Pancreas (tissue), 10 donors: ENCODE measurements at regions not wholly inside any gene's neighbourhood (a gene's known extent, or its start where the extent isn't known, plus 50 kb on each side); places are given as distances from the start of the nearest gene placed in this dataset.

Experiments
- ATAC-seq, 4 donors: fragments of 200-7000 bp; cut with Tn5 transposase; one replicate each; pipeline versions ENCODE4 v1.8.0 to v1.9.1; 2020; ENCODE audit warnings: mild to moderate bottlenecking in 4 of 4, moderate library complexity in 4 of 4
- DNase-seq, 6 donors: peaks; one replicate each; pipeline ENCODE4 v3.0.0-alpha.2; 2020
- FAIRE-seq: peaks from 2 replicates; lab custom pipeline; 2012; peaks lifted over from hg19 to GRCh38; lab: Jason Lieb, UNC
- H3K27ac ChIP-seq, 4 donors: fragments of 200-600 bp; sonication (generic); 1 replicate in 3 of 4; 2 replicates in 1 of 4; pipeline versions ENCODE4 v1.5.0 to v1.8.0; 2020
- H3K27me3 ChIP-seq, 4 donors: fragments of 200-600 bp; one replicate each; pipeline ENCODE4 v1.8.0; 2021
- H3K36me3 ChIP-seq, 3 donors: fragments of 200-600 bp; sonication (generic) in 1 of 3; one replicate each; pipeline versions ENCODE4 v1.5.0 to v1.8.0; 2020 to 2021
- H3K4me1 ChIP-seq, 3 donors: fragments of 200-600 bp; one replicate each; pipeline ENCODE4 v1.8.0; 2021
- H3K4me3 ChIP-seq, 4 donors: fragments of 200-600 bp; sonication (generic) in 2 of 4; one replicate each; pipeline versions ENCODE4 v1.5.0 to v1.8.0; 2020 to 2021
- H3K9me3 ChIP-seq, 4 donors: fragments of 200-600 bp; one replicate each; pipeline ENCODE4 v1.8.0; 2021
- WGBS, 2 donors: extraction: QIAGEN DNeasy Blood & Tissue Kit; methylation state at CpG; one replicate each; pipeline ENCODE4 v1.1.7; 2013; 5-methylcytosine and 5-hydroxymethylcytosine counted together
- intact Hi-C, 3 donors: fragments of 100-400 bp; cut with DNase I; formaldehyde crosslinking; loops; one replicate each; pipeline versions ENCODE4 v1.11.1 to v1.14.2; 2022
- TF ChIP-seq, protein P1 (sequence below), 4 donors: fragments of 200-600 bp; sonication (generic) in 3 of 4; IDR thresholded peaks; one replicate each; pipeline versions ENCODE4 v1.5.0 to v1.8.0; 2021; ENCODE audit warnings: antibody characterized with exemption in 4 of 4
- donor health status: healthy with polysubstance abuse.
- donor health status: DM: no; HTN: no; CAD: no; lungs with moderate emphysema.
- donor health status: DM: no; HTN: no; CAD: no.
- donor health status: control.
- donor health status: control.
- donor health status: Bipolar disorder and iron deficiency.
- donor health status: DM: yes; HTN: yes; CAD: no.
- donor health status: DM: no; HTN: no; CAD: no.
- donor health status: DM: no; HTN: no; CAD: no.
- donor health status: DM: yes; HTN: yes; CAD: no.

DNA sequence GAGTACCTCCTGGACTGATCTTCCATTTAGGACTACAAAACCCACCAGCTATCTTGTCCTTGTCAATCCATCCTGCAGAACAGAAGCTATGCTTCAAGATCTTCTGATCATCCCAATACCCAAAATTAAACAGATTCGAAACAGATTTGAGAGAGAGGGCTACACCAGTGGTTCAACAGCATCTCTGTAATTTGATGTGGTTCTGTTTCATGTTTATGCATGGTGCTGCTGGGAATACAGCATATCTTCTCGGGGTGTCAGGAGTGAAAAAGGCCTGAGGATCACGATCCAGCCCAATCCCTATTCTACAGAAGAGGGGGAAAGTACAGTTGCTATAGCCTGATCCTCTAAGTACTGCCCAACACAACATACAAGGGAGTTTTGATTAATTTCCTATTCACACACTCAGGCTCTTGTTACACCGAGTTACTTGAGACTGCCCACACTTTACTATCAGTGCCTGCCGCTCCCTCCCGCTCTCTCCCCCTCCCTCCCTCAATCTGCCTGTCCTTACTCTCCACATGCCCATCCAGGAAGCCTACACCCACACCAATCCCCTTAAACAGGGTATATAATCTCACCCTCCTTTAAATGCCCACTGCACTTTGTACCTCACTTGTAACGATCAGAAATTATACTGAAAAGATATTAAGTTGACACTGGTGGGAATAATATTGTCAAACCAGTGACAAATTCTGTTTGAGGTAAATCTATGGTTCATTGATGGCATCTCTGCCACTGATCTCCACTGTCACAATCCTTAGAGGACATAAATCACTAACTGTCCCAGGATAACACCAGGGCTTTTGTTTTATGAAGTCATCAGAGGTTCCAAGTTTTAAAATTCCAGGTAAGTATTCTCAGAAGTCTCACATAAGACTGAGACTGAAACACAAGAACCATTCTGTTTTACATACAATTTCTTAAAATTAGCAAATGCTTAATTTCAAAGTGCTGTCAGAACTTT is 89.3 kb upstream of the PLEKHM1 start:
- DNase-seq: no peak
- Histone ChIP-seq H3K4me3 (no peak overlapping the region), H3K4me1 (peaks cover 3 to 12% (median 5%) of the 10 kb centered on the region in 3 donors), H3K36me3 (no peaks in the 10 kb centered on the region), H3K9me3 (no peaks in the 10 kb centered on the region), H3K27ac (no peak overlapping the region), H3K27me3 (no peaks in the 10 kb centered on the region)
- 77 to 79% methylated on average over 7 of the region's 7 CpGs for WGBS, 2 donors
- TF ChIP-seq, protein P1, sequence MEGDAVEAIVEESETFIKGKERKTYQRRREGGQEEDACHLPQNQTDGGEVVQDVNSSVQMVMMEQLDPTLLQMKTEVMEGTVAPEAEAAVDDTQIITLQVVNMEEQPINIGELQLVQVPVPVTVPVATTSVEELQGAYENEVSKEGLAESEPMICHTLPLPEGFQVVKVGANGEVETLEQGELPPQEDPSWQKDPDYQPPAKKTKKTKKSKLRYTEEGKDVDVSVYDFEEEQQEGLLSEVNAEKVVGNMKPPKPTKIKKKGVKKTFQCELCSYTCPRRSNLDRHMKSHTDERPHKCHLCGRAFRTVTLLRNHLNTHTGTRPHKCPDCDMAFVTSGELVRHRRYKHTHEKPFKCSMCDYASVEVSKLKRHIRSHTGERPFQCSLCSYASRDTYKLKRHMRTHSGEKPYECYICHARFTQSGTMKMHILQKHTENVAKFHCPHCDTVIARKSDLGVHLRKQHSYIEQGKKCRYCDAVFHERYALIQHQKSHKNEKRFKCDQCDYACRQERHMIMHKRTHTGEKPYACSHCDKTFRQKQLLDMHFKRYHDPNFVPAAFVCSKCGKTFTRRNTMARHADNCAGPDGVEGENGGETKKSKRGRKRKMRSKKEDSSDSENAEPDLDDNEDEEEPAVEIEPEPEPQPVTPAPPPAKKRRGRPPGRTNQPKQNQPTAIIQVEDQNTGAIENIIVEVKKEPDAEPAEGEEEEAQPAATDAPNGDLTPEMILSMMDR (IDR thresholded peaks at IDR 0.05): no peak
- ATAC-seq: no peak
- intact Hi-C loops: no loop called here
- no peak for FAIRE-seq

- TF ChIP-seq, protein P1 (IDR thresholded peaks at IDR 0.05): no peak
- FAIRE-seq (no peak), ATAC-seq (no peak), DNase-seq (no peak)
- Histone ChIP-seq H3K27ac (no peak overlapping the region), H3K9me3 (no peaks in the 10 kb centered on the region), H3K4me3 (no peak overlapping the region), H3K4me1 (peaks cover 3 to 12% (median 5%) of the 10 kb centered on the region in 3 donors), H3K36me3 (no peaks in the 10 kb centered on the region), H3K27me3 (no peaks in the 10 kb centered on the region)
- intact Hi-C loops: no loop called here
- WGBS, 2 donors: 82 to 85% methylated on average over 7 of the region's 7 CpGs
Measured at GRCh38 chr17:45580924-45581323, 90.4 kb upstream of the PLEKHM1 start.

GRCh38 chr17:45581860-45582259 is 91.3 kb upstream of the PLEKHM1 start:
- intact Hi-C loops: no loop called here
- TF ChIP-seq, protein P1 (IDR thresholded peaks at IDR 0.05): no peak
- Histone ChIP-seq H3K4me1 (peaks cover 3 to 12% (median 5%) of the 10 kb centered on the region in 3 donors), H3K36me3 (no peaks in the 10 kb centered on the region), H3K4me3 (no peak overlapping the region), H3K27me3 (no peaks in the 10 kb centered on the region), H3K27ac (no peak overlapping the region), H3K9me3 (no peaks in the 10 kb centered on the region)
- DNase-seq: no peak
- no peak for FAIRE-seq
- 91 to 96% methylated on average over 9 of the region's 9 CpGs for WGBS, 2 donors
- ATAC-seq: no peak

GRCh38 chr17:45584092-45585036 is 93.8 kb upstream of the PLEKHM1 start:
- peak overlapping the region; percentile 68 to 87 (median 83) for H3K27ac ChIP-seq
- H3K9me3 ChIP-seq: no peaks in the 10 kb centered on the region
- FAIRE-seq (no peak), DNase-seq (peak; percentile 47 to 90 (median 79)), ATAC-seq (peak; percentile 70 to 76 (median 72))
- TF ChIP-seq, protein P1 (IDR thresholded peaks at IDR 0.05): no peak
- no peaks in the 10 kb centered on the region for H3K27me3 ChIP-seq
- no peaks in the 10 kb centered on the region for H3K36me3 ChIP-seq
- 1% methylated on average over 33 to 62 of the region's 62 CpGs for WGBS, 2 donors
- intact Hi-C loops: no loop called here
- peak overlapping the region; percentile 74 to 94 (median 88) for H3K4me3 ChIP-seq
- H3K4me1 ChIP-seq: peaks cover 3 to 12% (median 5%) of the 10 kb centered on the region in 3 donors
